ENCODE measurements at regions not wholly inside any gene's neighbourhood (a gene's known extent, or its start where the extent isn't known, plus 50 kb on each side); places are given as distances from the start of the nearest gene placed in this dataset.

DNA sequence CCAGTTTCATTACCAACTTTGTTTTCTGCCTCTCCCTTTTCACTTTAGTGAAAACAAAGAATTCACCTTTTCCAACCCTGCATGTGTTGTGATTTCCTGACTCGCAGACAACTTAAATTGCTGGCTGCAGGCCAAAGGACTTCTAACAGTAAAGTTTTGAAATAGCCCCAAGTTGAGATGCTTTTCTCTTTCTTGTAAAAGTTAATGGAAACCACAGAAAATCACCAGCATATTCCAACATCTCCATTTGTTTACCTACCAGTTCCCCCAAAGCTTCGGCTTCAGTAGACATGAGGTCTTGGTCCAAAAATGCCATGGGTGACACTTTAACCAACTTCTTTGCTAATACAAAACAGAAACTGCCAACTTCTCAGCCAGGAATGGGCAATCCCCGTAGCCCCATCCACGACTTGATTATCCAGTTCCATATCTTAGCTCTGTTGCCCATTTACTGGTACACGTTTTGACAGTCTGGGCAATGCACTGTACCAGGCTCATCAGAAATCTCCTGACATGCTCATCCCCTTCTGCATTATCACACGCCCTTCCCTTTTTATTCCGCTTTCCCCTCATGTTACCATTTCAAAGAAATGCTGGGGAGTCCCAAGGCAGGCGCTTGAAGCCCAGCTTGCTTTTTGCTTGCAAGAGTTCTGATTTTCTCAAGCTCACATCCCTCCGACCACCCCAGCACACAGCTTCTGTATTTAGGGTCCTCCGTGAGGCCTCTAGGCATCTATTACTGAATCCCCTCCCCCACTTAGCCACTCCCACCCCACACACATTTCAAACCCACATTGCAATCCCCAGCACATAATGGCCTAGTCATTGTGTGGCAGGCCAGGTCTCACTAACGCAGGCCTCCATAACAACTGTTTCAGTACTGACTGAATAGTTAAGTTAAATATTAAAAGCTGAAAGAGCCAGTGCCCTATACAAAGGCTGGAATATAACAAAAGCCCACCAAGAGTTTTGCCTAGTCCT lies 137.9 kb upstream of the S100G start:
- no peak for DNase-seq

DNA sequence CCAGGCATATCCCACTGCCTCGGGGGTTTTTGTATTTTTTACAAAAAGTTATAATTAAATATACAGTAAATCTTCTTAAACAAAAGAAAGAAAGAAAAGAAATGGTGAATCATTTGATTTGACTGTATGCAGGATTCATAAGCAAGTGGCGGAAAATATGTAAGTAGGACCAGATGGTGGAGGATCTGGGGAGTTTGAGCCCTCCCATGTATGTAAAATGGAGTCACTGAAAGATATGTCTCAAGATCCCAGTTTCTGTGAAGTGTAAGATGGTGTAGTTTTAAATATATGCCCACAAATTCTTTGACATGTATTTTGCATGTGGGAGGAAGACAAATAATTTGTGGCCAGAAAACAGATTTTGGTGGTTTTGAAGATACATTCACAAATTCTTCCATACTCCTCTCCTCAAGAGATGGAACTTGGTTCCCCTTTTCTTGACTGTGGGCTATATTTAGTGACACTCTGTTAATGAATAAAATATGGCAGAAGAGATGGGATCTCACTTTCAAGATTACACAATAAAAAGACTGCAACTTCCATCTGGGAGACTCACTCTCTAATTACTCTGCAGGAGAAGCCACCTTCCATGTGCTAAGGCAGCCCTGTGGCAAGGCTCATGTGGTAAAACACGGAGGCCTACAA lies 133.6 kb upstream of the S100G start:
- DNase-seq, result no peak

DNA sequence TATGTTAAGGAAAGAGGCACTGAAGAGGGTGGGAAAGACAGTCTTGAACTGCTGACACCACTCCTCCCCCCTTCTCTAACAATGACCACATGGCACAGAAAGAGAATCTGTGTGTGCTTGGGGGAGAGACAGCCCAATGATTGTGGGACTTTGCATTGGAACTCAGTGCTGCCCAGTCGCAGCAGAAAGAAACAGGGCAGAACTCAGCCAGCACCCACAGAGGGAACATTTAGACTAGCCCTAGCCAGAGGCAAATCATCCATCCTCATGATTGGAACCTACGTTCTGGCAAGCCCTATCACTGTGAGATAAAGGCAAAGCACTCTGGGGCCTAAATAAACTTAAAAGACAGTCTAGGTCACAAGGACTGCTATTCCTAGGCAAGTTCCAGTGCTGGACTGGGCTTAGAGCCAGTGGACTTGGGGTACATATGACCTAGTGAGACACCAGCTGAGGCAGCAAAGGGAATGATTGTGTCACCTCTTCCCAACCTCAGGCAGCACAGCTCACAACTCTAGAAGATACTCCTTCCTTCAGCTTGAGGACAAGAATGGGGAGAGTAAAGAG lies 132.8 kb upstream of the S100G start:
- DNase-seq, result no peak

DNA sequence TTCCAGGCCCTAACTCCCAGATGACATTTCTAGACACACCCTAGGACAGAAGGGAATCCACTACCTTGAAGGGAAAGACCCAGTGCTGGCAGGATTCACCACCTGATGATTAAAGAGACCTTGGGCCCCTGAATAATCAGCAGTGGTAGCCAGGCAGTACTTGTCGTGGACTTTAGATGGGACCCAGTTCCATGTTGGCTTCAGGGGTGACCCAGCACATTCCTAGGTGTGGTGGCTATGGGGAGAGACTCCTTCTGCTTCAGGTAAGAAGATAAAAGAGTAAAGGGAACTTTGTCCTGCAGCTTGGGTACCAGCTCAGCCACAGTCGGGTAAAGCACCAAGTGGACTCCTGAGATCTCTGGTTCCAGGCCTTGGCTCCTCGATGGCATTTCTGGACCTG lies 131.8 kb upstream of the S100G start:
- DNase-seq, result no peak

DNA sequence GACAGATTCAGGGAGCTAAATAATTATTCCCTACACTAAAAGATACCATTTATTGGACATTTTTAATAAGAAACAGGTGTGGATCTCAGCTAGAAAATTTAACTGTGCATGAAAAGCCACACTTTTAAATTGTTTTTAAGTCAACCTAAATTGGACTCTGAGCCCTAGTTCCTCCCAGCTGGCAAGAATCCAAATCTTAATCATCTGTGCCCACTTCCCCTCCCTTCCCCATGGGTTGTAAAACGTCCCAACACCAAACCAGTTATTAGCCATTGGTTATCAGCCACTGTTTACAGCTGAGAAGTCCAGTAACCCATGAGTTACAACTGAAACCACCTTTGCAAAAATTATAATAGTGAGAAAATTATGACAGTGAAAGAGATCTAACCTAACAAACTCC lies 125.6 kb upstream of the S100G start:
- no peak for DNase-seq

DNA sequence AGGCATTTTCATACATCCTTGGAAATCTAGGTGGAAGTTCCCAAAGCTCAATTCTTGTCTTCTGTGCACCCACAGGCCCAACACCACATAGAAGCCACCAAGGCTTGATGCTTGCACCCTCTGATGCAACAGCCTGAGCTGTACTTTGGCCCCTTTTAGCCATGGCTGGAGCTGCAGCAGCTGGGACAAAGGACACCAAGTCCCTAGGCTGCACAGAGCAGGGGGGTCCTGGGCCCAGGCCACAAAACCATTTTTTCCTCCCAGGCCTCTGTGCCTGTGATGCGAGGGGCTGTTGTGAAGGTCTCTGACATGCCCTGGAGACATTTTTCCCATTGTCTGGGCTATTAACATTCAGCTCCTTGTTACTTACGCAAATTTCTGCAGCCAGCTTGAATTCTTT lies 124.0 kb upstream of the S100G start:
- DNase-seq, result no peak

DNA sequence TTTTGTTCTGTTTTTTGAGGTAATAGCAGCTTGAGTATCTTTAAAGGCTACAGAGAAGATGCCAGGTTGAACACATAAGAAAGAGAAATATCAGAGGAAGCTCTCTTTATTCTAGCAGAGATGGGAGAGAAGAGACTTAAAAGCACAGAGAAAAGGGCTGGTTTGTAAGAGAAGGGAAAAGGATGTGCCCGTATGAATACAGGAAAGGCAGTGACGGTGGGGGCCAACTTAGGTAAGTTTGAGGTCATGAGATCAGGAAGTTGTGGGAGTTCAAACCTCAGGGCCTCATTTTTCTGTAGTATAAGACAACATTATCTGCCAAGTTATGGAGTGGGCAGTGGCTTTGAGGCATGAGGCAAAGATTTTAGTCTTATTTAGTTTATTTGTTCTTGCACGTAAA lies 121.3 kb upstream of the S100G start:
- DNase-seq, result no peak

Data from SHP77 (cell line).